ENCODE measurements at regions not wholly inside any gene's neighbourhood (a gene's known extent, or its start where the extent isn't known, plus 50 kb on each side); places are given as distances from the start of the nearest gene placed in this dataset.

- Histone ChIP-seq H3K36me3 (ENCODE audit: control insufficient read depth, insufficient read depth, low read length, severe bottlenecking) (no peaks in the 10 kb centered on the region), H3K4me3 (ENCODE audit: low read length) (no peak overlapping the region)
- no peak for DNase-seq (ENCODE audit: low read depth)
These were observed 136.1 kb upstream of the SGO1 start for GRCh38 chr3:20322085-20322484.

DNA sequence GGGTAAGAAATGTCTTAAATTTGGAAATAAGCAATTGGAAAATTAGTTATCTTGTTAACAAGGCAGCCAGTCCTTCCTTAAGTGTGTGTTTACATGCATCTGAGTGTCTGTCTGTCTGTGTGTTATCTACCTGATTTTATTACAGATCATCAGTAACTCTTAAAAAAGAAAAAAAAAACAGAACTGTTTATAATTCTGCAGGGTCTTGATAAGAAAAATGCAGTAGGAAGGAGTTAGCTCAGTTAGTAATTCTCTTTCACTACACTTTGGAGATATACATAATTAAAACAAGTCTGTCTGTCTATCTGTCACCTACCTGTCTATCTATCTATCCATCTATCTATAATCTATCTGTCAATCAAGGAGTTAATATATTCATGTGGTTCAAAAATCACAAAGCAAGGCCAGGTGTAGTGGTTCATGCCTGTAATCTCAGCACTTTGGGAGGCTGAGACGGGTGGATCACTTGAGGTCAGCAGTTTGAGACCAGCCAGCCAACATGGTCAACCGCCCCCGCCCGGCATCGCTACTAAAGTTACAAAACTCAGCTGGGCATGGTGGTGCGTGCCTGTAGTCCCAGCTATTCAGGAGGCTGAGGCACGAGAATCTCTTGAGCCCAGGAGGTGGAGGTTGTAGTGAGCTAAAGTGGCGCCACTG lies 135.5 kb upstream of the SGO1 start:
- no peak overlapping the region for H3K4me3 ChIP-seq (ENCODE audit: low read length)
- H3K27me3 ChIP-seq (replicated peaks; ENCODE audit: control insufficient read depth, insufficient read depth, low read length) = no peaks in the 10 kb centered on the region
- peaks cover 5% of the 10 kb centered on the region for H3K4me1 ChIP-seq (ENCODE audit: control insufficient read depth, insufficient read depth, low read length)
- no peaks in the 10 kb centered on the region for H3K36me3 ChIP-seq (ENCODE audit: control insufficient read depth, insufficient read depth, low read length, severe bottlenecking)
- no peaks in the 10 kb centered on the region for H3K9me3 ChIP-seq (ENCODE audit: control insufficient read depth, low read length)
- DNase-seq (ENCODE audit: low read depth) = no peak
- no peak overlapping the region for H3K9ac ChIP-seq (ENCODE audit: low read length)

More at GRCh38 chr3:20322085-20322484, 136.1 kb upstream of the SGO1 start:
- no peak overlapping the region for H3K9ac ChIP-seq (ENCODE audit: low read length)
- H3K9me3 ChIP-seq (ENCODE audit: control insufficient read depth, low read length) = no peaks in the 10 kb centered on the region
- peaks cover 5% of the 10 kb centered on the region for H3K4me1 ChIP-seq (ENCODE audit: control insufficient read depth, insufficient read depth, low read length)
- H3K27me3 ChIP-seq (replicated peaks; ENCODE audit: control insufficient read depth, insufficient read depth, low read length) = no peaks in the 10 kb centered on the region

GRCh38 chr3:20320489-20320888 lies 134.5 kb upstream of the SGO1 start:
- H3K9me3 ChIP-seq (ENCODE audit: control insufficient read depth, low read length) = no peaks in the 10 kb centered on the region
- no peaks in the 10 kb centered on the region for H3K27me3 ChIP-seq (replicated peaks; ENCODE audit: control insufficient read depth, insufficient read depth, low read length)
- no peak for DNase-seq (ENCODE audit: low read depth)
- no peak overlapping the region for H3K4me3 ChIP-seq (ENCODE audit: low read length)
- peaks cover 4% of the 10 kb centered on the region for H3K4me1 ChIP-seq (ENCODE audit: control insufficient read depth, insufficient read depth, low read length)
- no peaks in the 10 kb centered on the region for H3K36me3 ChIP-seq (ENCODE audit: control insufficient read depth, insufficient read depth, low read length, severe bottlenecking)
- H3K9ac ChIP-seq (ENCODE audit: low read length) = no peak overlapping the region

- H3K9me3 ChIP-seq (ENCODE audit: control insufficient read depth, low read length) = no peaks in the 10 kb centered on the region
- no peak for DNase-seq (ENCODE audit: low read depth)
- no peaks in the 10 kb centered on the region for H3K4me1 ChIP-seq (ENCODE audit: control insufficient read depth, insufficient read depth, low read length)
- no peaks in the 10 kb centered on the region for H3K36me3 ChIP-seq (ENCODE audit: control insufficient read depth, insufficient read depth, low read length, severe bottlenecking)
- H3K9ac ChIP-seq (ENCODE audit: low read length) = no peak overlapping the region
- no peak overlapping the region for H3K4me3 ChIP-seq (ENCODE audit: low read length)
- no peaks in the 10 kb centered on the region for H3K27me3 ChIP-seq (replicated peaks; ENCODE audit: control insufficient read depth, insufficient read depth, low read length)
These were observed 133.5 kb upstream of the SGO1 start for GRCh38 chr3:20319551-20319950.

DNA sequence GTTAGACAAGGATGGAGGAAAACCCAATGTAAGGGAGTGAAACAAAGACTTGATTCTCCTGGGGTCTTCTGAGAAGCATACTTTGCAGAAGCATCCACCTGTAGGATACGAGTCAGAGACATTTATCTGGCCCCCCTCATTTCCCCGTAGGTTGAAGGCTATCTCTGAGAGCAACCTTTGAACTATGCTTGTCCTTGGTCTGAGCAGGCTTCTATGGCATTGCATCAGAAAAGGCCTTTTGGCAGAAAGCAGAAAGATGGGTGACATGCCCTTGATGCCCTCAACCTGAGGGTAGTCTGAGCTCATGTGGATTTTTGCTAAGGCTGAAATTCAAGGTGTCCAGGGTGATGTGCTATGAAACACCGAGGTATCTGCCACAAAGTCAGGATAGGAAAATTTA lies 131.6 kb upstream of the SGO1 start:
- Histone ChIP-seq H3K9me3 (ENCODE audit: control insufficient read depth, low read length) (no peaks in the 10 kb centered on the region), H3K36me3 (ENCODE audit: control insufficient read depth, insufficient read depth, low read length, severe bottlenecking) (no peaks in the 10 kb centered on the region), H3K4me3 (ENCODE audit: low read length) (no peak overlapping the region), H3K4me1 (ENCODE audit: control insufficient read depth, insufficient read depth, low read length) (no peaks in the 10 kb centered on the region), H3K9ac (ENCODE audit: low read length) (no peak overlapping the region), H3K27me3 (replicated peaks; ENCODE audit: control insufficient read depth, insufficient read depth, low read length) (no peaks in the 10 kb centered on the region)
- DNase-seq (ENCODE audit: low read depth) = no peak

DNA sequence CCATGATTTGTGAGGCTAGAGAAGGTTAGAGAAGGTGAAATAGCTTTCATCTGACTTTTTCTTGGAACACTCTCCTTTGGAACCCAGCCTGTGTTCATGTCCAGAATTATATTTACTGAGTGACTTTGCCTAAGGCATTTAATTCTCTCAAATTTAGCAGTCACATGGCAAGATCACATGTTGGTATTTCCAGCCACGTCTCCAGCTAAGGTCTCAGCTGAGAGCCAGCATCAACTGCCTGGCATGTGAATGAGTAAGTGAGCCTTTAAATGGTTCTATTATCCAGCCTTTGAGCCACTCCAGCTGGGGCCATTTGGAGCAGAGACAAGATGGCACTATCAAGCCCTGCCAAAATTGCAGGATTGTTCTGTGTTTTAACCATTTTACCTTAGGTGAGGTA lies 130.2 kb upstream of the SGO1 start:
- no peak overlapping the region for H3K9ac ChIP-seq (ENCODE audit: low read length)
- DNase-seq (ENCODE audit: low read depth) = peak; percentile 14
- H3K9me3 ChIP-seq (ENCODE audit: control insufficient read depth, low read length) = no peaks in the 10 kb centered on the region
- no peaks in the 10 kb centered on the region for H3K36me3 ChIP-seq (ENCODE audit: control insufficient read depth, insufficient read depth, low read length, severe bottlenecking)
- no peaks in the 10 kb centered on the region for H3K4me1 ChIP-seq (ENCODE audit: control insufficient read depth, insufficient read depth, low read length)
- no peak overlapping the region for H3K4me3 ChIP-seq (ENCODE audit: low read length)
- H3K27me3 ChIP-seq (replicated peaks; ENCODE audit: control insufficient read depth, insufficient read depth, low read length) = no peaks in the 10 kb centered on the region

- H3K4me3 ChIP-seq (ENCODE audit: low read length) = no peak overlapping the region
- H3K9me3 ChIP-seq (ENCODE audit: control insufficient read depth, low read length) = no peaks in the 10 kb centered on the region
- no peak for DNase-seq (ENCODE audit: low read depth)
- no peaks in the 10 kb centered on the region for H3K36me3 ChIP-seq (ENCODE audit: control insufficient read depth, insufficient read depth, low read length, severe bottlenecking)
- no peaks in the 10 kb centered on the region for H3K27me3 ChIP-seq (replicated peaks; ENCODE audit: control insufficient read depth, insufficient read depth, low read length)
- no peak overlapping the region for H3K9ac ChIP-seq (ENCODE audit: low read length)
- no peaks in the 10 kb centered on the region for H3K4me1 ChIP-seq (ENCODE audit: control insufficient read depth, insufficient read depth, low read length)
These were observed 124.6 kb upstream of the SGO1 start for GRCh38 chr3:20310629-20311028.

GRCh38 chr3:20307383-20307782 lies 121.4 kb upstream of the SGO1 start:
- Histone ChIP-seq H3K4me3 (ENCODE audit: low read length) (no peak overlapping the region), H3K4me1 (ENCODE audit: control insufficient read depth, insufficient read depth, low read length) (no peaks in the 10 kb centered on the region), H3K27me3 (replicated peaks; ENCODE audit: control insufficient read depth, insufficient read depth, low read length) (no peaks in the 10 kb centered on the region), H3K36me3 (ENCODE audit: control insufficient read depth, insufficient read depth, low read length, severe bottlenecking) (no peaks in the 10 kb centered on the region), H3K9ac (ENCODE audit: low read length) (no peak overlapping the region), H3K9me3 (ENCODE audit: control insufficient read depth, low read length) (no peaks in the 10 kb centered on the region)
- no peak for DNase-seq (ENCODE audit: low read depth)

DNA sequence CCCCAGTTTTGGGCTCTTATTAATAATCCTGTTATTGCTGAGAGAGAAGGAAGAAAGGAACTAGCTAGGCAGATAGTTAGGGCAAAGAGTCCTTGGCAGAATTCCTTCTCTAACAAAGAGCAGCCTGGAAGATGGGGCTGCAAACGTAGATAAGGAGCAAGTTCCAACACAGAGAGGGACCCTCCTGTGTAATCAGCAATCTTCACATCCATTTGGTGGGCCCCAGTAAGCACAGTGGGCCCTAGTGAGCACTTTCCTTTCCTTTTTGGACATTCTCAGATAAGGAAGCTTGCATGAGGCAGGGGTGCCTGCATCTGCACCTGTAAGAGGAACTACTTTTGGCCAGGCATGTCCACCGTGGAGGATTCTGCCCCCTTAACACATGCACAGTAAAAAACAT lies 119.6 kb upstream of the SGO1 start:
- H3K9me3 ChIP-seq (ENCODE audit: control insufficient read depth, low read length) = no peaks in the 10 kb centered on the region
- no peaks in the 10 kb centered on the region for H3K36me3 ChIP-seq (ENCODE audit: control insufficient read depth, insufficient read depth, low read length, severe bottlenecking)
- DNase-seq (ENCODE audit: low read depth) = no peak
- H3K27me3 ChIP-seq (replicated peaks; ENCODE audit: control insufficient read depth, insufficient read depth, low read length) = no peaks in the 10 kb centered on the region
- H3K4me1 ChIP-seq (ENCODE audit: control insufficient read depth, insufficient read depth, low read length) = no peaks in the 10 kb centered on the region
- no peak overlapping the region for H3K4me3 ChIP-seq (ENCODE audit: low read length)
- no peak overlapping the region for H3K9ac ChIP-seq (ENCODE audit: low read length)

GRCh38 chr3:20302766-20303165 lies 116.8 kb upstream of the SGO1 start:
- Histone ChIP-seq H3K27me3 (replicated peaks; ENCODE audit: control insufficient read depth, insufficient read depth, low read length) (no peaks in the 10 kb centered on the region), H3K36me3 (ENCODE audit: control insufficient read depth, insufficient read depth, low read length, severe bottlenecking) (no peaks in the 10 kb centered on the region), H3K9me3 (ENCODE audit: control insufficient read depth, low read length) (no peaks in the 10 kb centered on the region), H3K4me1 (ENCODE audit: control insufficient read depth, insufficient read depth, low read length) (no peaks in the 10 kb centered on the region), H3K4me3 (ENCODE audit: low read length) (no peak overlapping the region), H3K9ac (ENCODE audit: low read length) (no peak overlapping the region)
- no peak for DNase-seq (ENCODE audit: low read depth)

DNA sequence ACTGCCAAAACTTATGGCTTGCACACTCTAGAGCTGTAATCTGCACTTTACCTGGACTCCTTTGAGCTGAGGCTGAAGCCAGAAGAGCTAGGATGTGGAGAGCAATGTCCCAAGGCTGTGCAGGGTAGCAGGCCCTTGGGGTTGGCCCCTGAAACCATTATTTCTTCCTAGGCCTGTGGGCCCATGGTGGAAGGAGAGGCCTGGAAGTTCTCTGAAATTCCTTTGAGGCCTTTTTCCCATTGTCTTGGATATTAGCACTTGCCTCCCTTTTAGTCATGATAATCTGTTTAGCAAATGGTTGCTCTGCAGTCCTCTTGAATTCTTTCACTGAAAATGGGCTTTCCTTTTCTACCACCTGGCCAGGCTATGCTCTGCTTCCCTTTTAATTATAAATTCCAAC lies 102.0 kb upstream of the SGO1 start:
- DNase-seq (ENCODE audit: low read depth) = no peak
- Histone ChIP-seq H3K27me3 (replicated peaks; ENCODE audit: control insufficient read depth, insufficient read depth, low read length) (no peaks in the 10 kb centered on the region), H3K36me3 (ENCODE audit: control insufficient read depth, insufficient read depth, low read length, severe bottlenecking) (no peaks in the 10 kb centered on the region), H3K9me3 (ENCODE audit: control insufficient read depth, low read length) (peaks cover 11% of the 10 kb centered on the region), H3K4me1 (ENCODE audit: control insufficient read depth, insufficient read depth, low read length) (no peaks in the 10 kb centered on the region), H3K9ac (ENCODE audit: low read length) (no peak overlapping the region), H3K4me3 (ENCODE audit: low read length) (no peak overlapping the region)

DNA sequence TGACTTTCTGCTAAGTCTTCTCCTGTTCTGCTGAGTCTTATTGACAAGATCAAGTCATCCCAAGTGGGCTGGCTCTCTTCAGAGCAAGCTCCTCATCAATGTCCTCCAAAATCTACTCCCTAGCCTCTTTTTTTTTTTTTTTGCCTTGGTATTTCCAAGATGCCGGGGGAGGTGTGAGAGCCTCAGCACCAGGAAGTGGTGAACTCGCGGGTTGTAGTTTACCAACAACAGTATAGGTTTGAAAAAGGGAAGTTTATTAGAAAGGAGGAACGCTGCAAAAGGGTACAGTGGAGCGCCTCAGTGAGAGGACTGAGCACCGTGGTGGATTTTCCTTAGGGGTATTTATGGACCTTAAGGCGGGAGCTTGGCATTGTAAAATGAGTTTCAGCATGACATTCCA lies 94.3 kb upstream of the SGO1 start:
- Histone ChIP-seq H3K9ac (ENCODE audit: low read length) (no peak overlapping the region), H3K9me3 (ENCODE audit: control insufficient read depth, low read length) (peaks cover 7% of the 10 kb centered on the region), H3K4me3 (ENCODE audit: low read length) (no peak overlapping the region), H3K4me1 (ENCODE audit: control insufficient read depth, insufficient read depth, low read length) (no peaks in the 10 kb centered on the region), H3K27me3 (replicated peaks; ENCODE audit: control insufficient read depth, insufficient read depth, low read length) (no peaks in the 10 kb centered on the region), H3K36me3 (ENCODE audit: control insufficient read depth, insufficient read depth, low read length, severe bottlenecking) (no peaks in the 10 kb centered on the region)
- DNase-seq (ENCODE audit: low read depth) = no peak
